ENCODE measurements at regions not wholly inside any gene's neighbourhood (a gene's known extent, or its start where the extent isn't known, plus 50 kb on each side); places are given as distances from the start of the nearest gene placed in this dataset.
A peak's percentile ranks its signal among the peaks of the same experiment; 100 is the strongest.

DNA sequence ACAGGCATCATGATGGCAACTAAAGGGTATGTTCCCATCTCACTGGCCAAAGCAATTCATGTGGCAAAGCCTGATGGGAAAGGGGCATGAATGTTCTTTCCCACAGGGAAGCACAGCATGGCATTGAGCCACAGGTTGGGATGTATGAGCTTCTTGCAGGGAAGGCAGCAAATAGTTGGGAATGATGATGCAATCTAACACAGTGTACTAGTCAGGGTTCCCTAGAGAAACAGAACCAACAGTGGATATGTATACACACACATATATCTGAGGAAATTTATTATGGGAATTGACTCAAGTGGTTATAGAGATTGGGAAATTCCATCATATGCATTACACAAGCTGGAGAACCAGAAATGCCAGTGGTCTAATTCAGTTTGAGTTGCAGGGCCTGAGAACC, 253.6 kb upstream of the NPVF start:
- intact Hi-C loops (cut with DNase I), result no loop called here
- DNase-seq (no peak), ATAC-seq (no peak)

DNA sequence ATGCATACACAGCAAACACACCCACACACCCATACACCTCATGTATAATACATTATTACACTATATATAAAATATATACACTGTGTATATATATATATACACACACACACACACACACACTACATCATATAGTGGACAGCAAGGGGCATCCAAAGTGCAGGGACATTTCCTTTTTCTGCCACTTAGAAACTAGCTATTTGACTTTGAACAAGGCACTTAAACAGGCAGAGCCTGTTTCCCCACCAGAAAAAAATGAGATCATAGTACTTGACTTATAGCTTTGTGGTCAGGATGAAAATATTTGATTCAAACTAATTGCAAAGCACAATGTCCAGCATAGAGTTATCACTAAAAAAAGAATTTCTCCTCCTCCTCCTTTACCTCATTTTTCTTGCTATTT, 254.3 kb upstream of the NPVF start:
- DNase-seq (no peak), ATAC-seq (no peak)
- intact Hi-C loops (cut with DNase I), result no loop called here

DNA sequence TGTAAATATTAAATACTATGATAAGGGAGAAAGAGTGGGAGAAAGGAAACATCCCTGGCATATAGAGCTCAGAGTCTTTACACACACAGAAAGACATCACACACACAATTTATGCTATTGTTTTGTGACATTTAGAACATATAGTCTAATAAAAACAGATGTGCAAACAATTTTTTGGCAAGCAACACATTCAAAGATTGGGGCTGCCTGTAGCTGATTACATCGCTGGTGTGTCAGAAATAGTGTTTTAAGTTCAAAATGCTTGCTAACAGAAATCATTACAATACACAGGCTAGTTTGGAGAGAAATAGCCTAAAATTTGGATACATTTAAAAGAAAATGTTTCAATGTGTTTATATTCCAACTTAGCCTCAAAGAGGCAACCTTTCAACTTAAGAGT, 256.7 kb upstream of the NPVF start:
- no peak for ATAC-seq
- DNase-seq, result no peak
- intact Hi-C loops (cut with DNase I), result no loop called here

DNA sequence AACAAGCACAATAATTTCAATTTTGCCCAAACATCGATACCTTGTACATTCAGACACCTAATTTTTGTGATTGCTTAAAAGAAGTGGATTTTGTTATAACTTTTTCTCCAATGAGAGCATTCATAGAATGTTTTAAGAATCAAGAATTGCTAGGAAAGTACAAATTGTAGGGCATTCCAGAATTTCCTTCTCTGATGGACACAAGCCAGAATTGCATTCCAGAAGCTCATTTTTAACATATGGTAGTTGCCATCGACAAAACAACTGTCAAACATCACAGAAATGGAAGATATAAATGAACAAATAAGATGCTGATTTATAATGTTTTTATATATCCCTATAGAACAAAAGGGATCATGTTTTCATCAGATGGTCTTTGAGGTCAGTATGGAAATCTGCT, 258.4 kb upstream of the NPVF start:
- intact Hi-C loops (cut with DNase I), result no loop called here
- DNase-seq (no peak), ATAC-seq (no peak)

DNA sequence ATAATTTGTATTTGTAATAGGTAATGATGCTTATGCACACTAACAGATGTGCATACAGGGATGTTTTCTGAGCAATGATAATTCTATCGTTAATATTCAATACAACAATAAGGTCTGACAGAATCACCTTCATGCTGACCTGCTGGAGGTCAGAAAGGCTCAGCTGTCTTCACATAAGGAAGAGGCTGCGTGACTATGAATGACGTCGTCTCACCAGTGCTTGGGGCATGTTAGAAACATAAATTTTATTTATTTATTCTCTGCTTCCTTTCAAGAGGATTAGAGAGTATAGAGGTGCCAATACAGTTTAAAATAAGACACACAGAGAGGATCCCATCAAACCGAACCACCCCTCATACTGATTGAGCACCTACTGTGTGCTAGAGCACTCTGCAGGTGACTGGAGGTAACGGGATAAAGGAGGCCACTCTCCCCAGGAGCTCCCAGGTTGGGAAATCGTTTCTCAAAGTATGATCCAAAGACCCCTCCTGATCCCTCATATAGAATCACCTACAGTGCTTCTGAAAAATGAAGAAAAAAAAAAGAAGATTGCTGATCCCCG, 265.6 kb upstream of the NPVF start:
- no peak for DNase-seq
- intact Hi-C loops (cut with DNase I), result no loop called here
- ATAC-seq, result no peak

DNA sequence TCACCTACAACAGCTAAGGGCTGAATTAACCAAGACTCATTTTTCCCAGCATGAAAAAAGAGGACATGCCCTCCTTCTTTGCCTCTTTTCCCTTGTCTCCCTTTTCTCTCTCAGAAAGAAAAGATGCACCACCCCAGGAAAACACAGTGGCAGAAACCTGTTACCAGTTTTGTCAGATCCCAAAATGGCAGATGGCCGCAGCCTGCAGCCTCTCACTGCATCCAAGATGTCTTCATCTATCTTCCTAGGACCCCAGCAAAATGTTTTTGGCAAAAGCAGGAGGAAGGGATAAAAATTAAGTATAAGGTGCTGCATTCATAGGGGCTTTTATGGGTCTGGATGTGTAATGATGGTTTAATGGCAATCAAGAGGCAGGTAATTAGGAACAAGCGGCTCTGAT, 266.6 kb upstream of the NPVF start:
- no peak for DNase-seq
- intact Hi-C loops (cut with DNase I), result no loop called here
- ATAC-seq, result no peak

DNA sequence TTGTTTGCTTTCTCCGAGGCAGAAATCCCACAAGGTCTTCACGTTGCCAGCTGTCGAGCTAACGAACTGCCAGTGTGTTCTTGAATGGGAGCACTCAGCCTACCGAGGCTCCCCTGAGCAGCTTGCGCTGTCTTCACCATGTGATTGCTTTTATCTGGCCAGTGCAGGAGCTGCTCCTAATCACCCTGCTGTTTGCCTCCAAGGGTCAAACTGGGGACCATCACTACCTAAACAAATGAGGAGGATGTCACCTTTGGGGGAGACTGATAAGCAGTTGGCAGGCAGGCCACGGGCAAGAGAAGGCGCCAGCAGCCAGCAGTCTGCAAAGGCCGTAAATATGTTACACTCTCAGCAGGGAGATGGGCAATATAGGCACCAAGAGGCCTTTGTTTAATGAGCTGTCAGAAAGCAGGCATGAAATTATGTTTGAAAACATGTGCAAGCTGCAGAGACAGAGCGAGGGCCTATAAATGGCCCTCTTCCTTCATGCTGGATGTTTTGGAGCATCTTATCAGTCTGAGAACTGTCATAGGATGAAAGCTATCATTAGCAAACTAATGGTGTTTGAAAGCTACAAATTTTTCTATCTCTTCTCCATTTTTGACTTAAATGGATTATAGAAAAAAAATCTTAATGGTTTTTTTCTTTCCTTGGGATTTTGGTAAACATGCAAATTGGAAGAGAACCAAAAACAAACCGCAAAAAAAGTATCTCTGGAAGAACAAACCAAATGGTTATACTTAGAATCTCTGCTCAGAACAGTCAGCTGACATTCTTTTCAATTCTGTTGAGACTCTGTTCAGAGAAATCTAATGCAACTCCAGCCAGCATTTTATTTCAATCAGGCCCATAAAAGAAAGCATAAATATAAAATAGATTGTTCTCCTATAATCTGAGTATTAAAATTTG, 267.3 kb upstream of the NPVF start:
- intact Hi-C loops (cut with DNase I), result no loop called here
- peak; percentile 63 to 76 for ATAC-seq
- peak; percentile 34 for DNase-seq

DNA sequence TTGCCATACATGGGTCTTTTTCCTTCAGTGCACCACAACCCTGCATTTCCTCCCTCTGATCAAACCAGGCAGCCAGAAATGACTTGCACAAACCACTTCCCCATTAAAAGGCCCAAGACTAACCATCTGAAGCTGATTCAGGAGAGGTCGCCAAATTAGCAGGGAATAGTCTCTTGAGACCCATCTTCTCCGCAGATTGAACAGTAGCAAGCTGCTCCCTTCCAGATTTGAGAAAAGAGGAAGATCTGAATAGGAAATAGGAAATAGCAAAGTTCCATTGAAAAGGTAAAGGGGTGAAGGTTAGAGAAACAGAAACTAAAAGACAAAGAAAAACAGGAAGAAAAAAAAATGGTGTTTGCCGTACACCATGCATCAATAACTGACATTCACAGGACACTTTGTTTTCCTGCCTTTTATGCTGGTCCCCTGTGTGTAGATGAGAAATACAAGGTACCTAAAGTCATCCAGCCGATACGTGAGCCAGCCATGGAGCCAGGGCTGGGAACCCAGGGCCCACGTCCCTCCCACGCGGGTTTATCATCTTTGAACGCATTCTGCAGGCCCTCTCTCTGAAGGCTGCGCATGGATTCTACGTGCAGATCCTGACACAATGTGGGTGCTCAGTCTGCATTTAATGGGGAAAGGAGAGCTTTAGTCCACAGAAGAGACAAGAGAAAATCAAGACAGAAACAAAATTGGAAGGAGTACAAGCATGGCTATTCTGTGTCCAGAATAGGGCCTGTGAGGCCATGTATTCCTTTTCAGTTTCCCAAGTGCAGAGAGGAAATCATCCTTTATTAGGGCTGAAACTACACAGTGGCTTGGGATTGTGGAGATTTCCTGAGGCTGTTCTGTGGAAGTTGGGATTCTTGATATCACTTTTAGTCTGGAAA, 268.4 kb upstream of the NPVF start:
- intact Hi-C loops (cut with DNase I), result no loop called here
- DNase-seq (no peak), ATAC-seq (peak; percentile 27 to 56)

DNA sequence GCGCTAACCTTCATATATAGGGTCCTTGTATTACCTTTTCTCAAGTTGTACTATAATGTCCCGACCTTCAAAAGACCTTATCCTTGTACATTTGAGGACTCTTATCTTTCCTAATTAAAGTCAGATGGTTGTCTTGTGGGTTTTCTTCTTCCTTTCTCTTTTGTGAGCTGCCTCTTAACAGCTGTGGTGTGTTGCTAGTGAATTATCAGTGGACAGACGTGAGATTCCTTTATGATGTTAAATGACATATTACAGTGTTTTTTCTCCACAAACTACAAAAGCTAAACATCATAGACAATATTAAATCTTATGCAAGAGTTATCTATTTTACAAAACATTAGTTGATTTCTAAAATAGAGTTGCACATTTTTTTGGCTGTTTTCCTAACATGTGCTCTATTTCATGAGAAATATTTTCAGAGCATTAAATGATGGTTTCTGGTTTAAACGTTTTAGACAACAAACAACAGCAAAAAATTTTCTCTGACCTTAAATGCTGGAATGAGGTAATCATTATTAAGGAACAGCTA, 272.2 kb upstream of the NPVF start:
- intact Hi-C loops (cut with DNase I), result no loop called here
- no peak for DNase-seq
- ATAC-seq, result no peak

DNA sequence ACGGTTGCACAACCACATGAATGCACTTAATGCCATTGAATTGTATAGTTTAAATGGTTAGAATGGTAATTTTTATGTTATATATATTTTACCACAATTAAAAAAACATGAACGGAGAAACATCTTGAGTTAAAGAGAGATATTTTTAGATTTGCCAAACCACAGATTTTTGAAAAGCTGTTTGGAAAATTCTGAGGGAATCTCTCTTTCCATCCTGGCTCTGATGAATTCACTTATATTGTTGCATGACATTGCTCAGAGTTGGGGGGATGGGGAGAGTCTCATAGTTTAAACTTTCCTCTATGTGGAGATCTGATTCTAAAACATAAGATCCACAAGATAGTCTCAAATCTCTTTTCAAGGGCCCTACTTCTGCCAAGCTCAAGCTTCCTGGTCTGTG, 275.0 kb upstream of the NPVF start:
- intact Hi-C loops (cut with DNase I), result no loop called here
- ATAC-seq (no peak), DNase-seq (no peak)

DNA sequence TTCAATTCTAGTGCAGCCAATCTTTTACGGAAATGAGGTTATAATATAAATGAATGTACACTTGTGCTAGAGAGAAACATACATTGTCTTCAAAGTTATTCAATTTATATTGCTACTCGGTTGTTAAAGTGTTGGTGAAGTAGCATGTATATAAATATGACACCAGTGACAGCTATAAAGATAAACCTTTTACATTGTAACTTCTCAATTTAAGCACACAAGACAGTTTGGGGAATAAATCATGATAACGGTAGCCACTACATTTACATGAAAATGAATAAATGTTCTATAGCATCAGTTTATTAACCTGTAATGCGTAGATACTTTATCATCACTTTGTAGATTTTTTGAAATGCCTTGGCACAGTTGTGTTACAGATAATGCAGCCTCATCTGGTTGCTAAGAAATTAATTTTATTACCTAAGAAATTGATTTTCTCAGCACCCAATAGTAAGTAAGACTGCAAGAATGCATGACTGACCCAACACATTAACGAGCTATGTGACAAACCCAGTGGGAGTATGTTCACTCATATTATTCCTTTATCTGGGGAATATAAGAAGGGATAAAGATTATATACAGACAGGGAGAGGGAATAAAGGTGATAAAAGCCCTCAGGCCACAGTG, 283.9 kb upstream of the NPVF start:
- ATAC-seq (no peak), DNase-seq (no peak)
- intact Hi-C loops (cut with DNase I), result no loop called here

DNA sequence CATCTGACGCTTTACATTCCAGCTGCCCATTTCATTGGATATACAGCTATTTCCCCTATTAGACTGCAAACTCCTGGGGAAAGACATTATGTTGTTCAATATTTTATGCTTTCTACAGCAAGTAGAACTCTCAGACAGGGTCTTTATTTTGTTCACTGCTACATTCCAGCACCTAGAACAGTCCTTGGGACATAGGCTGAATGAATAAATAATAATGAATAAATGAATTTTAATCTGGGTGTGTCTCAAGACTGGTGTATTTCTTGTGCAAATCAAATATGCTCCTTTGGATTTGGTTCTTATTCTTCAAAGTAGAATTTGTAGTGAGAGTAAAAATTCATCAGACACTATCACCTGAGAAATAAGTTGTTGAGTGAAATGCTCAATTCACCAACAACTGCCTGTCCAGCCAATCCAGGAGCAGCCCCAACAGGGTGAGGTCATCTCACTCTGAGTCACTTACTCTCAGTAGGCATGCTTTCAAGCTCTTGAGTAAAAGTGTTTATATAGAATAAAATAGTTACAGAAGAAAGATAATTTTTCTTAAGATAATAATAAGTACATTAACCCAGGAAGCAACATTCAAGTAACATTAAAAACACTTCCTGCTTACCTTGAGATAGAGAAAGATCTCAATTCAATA, 287.5 kb upstream of the NPVF start:
- ATAC-seq (no peak), DNase-seq (no peak)
- intact Hi-C loops (cut with DNase I), result no loop called here

DNA sequence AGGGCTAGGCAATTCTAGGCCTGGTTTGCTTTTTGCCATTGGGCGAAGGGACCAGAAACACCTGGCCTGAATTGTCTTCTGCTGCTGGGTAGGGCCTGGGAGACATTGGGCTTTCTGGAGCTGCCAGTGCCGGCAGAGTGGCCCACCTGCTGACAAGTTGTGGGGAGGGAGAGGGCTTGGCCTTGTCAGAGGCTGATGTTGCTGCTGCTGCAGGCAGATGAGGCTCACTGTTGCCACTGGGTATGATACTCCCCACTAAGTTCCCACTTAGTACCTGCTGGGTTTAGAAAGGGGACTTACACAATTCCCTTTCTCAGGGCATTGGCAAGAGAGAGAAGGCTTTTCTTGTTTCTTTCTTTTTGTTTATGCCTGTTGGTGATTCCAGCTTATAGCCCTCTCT, 289.6 kb upstream of the NPVF start:
- DNase-seq, result no peak
- no peak for ATAC-seq
- intact Hi-C loops (cut with DNase I), result no loop called here

DNA sequence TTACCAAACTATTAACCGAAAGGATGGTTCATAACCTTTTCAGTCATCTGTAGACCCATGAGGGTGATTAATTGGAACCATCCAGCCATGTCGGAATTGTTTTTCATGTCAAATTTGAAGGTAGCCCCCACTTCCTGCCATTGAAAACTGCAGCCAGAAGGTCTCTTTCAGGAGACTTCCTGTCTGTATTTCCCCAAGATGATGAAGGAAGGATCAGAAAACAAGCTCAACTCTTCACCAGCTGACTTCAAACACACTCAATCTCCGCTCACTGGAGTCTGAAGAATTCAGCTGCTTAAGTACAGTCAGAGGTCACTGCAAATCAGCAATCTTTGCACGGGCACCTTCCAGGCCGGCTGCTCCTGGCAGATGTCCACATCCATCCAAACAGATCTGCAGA, 291.7 kb upstream of the NPVF start:
- intact Hi-C loops (cut with DNase I), result no loop called here
- ATAC-seq, result no peak
- DNase-seq, result no peak

DNA sequence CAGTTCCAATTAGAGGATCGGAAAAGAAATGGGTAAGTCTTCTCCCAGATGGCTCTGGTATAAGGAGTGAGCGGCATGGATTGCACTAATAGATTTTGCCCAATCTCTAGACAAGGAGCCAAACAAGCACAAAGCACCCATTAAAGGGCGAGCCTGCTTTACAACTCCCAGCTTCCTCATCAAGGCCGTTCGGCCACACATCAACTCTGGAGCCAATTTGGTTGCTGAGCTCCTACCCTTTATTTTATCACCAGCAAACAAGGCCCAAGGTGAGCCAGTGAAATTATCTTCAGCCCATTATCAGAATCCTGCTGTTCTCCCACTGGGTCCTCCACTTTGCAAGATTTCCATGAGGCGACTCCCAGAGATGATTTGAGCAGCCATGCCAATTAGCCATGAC, 292.2 kb upstream of the NPVF start:
- no peak for ATAC-seq
- no peak for DNase-seq
- intact Hi-C loops (cut with DNase I), result no loop called here

DNA sequence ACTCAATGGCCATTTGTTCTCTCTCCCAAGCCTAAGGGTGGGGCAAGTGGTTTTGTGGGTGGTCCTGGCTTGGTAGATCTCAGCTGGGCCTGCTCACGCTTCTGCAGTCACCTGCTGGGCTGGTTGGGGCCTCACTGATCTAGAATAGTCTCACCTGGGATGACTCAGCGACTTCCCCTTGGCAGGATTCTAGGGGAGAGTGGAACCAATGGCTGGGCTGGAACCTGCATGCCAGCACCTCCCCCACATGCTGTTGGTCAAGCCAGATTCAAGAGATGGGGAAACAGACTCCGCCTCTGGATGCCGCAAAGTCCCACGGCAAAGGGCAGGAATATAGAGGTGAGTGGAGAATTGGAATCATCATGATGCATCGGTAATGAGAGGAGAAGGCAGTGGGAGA, 292.9 kb upstream of the NPVF start:
- DNase-seq (no peak), ATAC-seq (no peak)
- intact Hi-C loops (cut with DNase I), result no loop called here

DNA sequence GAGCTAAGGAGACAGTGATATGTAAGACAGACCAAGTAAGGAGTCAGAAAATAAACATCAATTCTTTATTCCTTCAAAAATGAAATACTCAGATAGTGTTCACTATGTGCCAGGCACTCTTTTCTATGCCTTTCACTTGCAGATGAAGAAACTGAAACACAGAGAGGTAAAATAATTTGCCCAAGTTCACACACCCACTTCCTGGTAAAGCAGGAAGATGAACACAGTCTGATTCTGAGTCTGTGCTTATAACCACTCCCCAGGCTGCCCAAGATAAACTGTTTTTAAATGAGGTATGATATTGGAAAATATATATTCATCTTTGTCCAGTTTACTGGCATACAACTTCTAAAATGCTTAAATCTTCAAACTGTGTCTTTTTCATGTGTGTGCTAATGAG, 294.4 kb upstream of the NPVF start:
- ATAC-seq, result no peak
- DNase-seq, result no peak
- intact Hi-C loops (cut with DNase I), result no loop called here

DNA sequence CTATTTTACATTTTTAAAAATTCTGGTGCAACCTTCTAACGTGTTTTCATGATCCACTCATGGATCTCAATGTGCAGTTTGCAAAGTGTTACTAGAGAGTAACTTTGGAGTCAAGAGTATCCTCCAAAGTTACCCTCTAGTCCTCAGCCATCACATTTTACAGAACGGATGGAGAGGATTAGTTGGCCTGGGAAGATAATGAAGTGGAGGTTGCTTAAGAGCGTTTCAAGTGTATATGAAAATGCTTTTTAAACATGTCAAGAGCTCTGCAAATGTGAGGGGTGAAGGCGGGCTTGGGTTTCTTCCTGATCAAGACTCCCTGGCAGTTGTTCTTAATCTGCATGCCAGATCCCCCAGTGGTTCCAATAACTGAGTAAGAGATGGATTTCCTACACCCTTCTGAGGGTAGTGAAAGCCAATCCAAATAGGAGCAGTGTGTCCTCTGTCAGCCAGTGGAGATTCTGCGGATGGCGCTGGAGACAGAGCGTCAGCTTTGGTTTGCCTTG, 299.4 kb upstream of the NPVF start:
- intact Hi-C loops (cut with DNase I), result no loop called here
- ATAC-seq, result no peak
- no peak for DNase-seq

DNA sequence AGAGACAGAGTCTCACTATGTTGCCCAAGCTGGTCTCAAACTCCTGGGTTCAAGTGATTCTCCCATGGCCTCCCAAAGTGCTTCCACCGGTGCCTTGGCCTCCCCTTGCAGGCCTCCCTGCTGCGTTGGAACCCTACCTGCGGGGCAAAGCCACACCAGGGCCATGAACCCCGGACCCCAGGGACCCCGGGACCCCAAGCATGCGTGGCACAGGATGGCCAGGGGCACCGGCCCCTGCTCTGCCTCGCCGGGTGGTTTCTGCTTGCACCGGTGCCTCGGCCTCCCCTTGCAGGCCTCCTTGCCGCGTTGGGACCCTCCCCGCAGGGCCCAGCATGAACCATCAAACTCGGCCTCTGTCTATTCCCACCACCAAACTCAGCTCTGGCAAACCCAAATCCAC, 301.0 kb upstream of the NPVF start:
- intact Hi-C loops (cut with DNase I), result no loop called here
- ATAC-seq (no peak), DNase-seq (no peak)

Measured in left cardiac atrium (tissue), 4 donors.